ENCODE measurements at regions not wholly inside any gene's neighbourhood (a gene's known extent, or its start where the extent isn't known, plus 50 kb on each side); places are given as distances from the start of the nearest gene placed in this dataset.

- no peaks in the 10 kb centered on the region for H3K9me3 ChIP-seq (ENCODE audit: low read length)
- no peak overlapping the region for H3K27ac ChIP-seq (ENCODE audit: extremely low read length, insufficient read depth, low read length)
- CTCF ChIA-PET (ENCODE audit: low intra/inter-chr PET ratio, low total read pairs): no interaction called here
- in situ Hi-C loops (cut with HindIII; ENCODE audit: extremely low pct_ligation_motif_present, low pct_unique_long_range_greater_than_20kb) (no loop called here), intact Hi-C loops (cut with micrococcal nuclease; ENCODE audit: unreplicated experiment) (no loop called here)
- no peaks in the 10 kb centered on the region for H3K27me3 ChIP-seq (ENCODE audit: control insufficient read depth in 1 of 2, insufficient read depth in 2 of 2, low read length in 2 of 2)
- no peaks in the 10 kb centered on the region for H3K36me3 ChIP-seq (replicated peaks in 1 of 2; ENCODE audit: control insufficient read depth in 1 of 2, insufficient read depth in 2 of 2, low read length in 2 of 2)
- no peaks in the 10 kb centered on the region for H4K20me1 ChIP-seq (ENCODE audit: insufficient read depth, low read length)
- peaks cover 23% of the 10 kb centered on the region for H3K4me1 ChIP-seq (ENCODE audit: insufficient read depth, low read length)
- TF ChIP-seq HNF4G (IDR thresholded peaks at IDR 0.05; ENCODE audit: borderline replicate concordance, low read depth, low read length) (no peak), HNF4G (CRISPR knock-in tag; IDR thresholded peaks at IDR 0.05; ENCODE audit: borderline replicate concordance, low read depth) (no peak), RAD51 (IDR thresholded peaks at IDR 0.05; ENCODE audit: borderline replicate concordance) (no peak), ZBTB42 (CRISPR knock-in tag; IDR thresholded peaks at IDR 0.05) (no peak), HBP1 (CRISPR knock-in tag; IDR thresholded peaks at IDR 0.05; ENCODE audit: low read depth) (no peak), THAP11 (CRISPR knock-in tag; IDR thresholded peaks at IDR 0.05) (no peak), REL (CRISPR knock-in tag; conservative IDR thresholded peaks at IDR 0.05) (no peak), NKX3-1 (CRISPR knock-in tag; IDR thresholded peaks at IDR 0.05) (no peak), ZNF484 (CRISPR knock-in tag; IDR thresholded peaks at IDR 0.05; ENCODE audit: borderline replicate concordance, low read depth) (no peak), ZBTB44 (CRISPR knock-in tag; IDR thresholded peaks at IDR 0.05) (no peak), PRDM4 (CRISPR knock-in tag; IDR thresholded peaks at IDR 0.05; ENCODE audit: borderline replicate concordance) (no peak), HNRNPH1 (optimal IDR thresholded peaks at IDR 0.05; ENCODE audit: low read depth, low read length) (no peak), ZNF772 (CRISPR knock-in tag; IDR thresholded peaks at IDR 0.05) (no peak)
- ATAC-seq: no peak
- BruUV-seq (replicated peaks): no TSS peak
- no peak overlapping the region for H3K4me2 ChIP-seq (ENCODE audit: low read depth, low read length)
- no peak for DNase-seq (ENCODE audit: low spot score)
- 89% methylated on average over 4 of the region's 4 CpGs for WGBS (ENCODE audit: low lambda C conversion rate)
- no peak overlapping the region for H3K4me3 ChIP-seq (replicated peaks in 1 of 3; ENCODE audit: insufficient read depth in 1 of 3, low read depth in 2 of 3, low read length in 3 of 3)
- no peaks in the 10 kb centered on the region for H3K79me2 ChIP-seq (ENCODE audit: insufficient read depth, low read length)
- no peak overlapping the region for H2AFZ ChIP-seq (ENCODE audit: low read length)
- POLR2A ChIA-PET: no interaction called here
- FAIRE-seq: no peak
- no peak overlapping the region for H3K9ac ChIP-seq (ENCODE audit: insufficient read depth, low read depth, low read length)
These were observed 143.6 kb upstream of the PITX1 start for GRCh38 chr5:135177591-135177990.

Data from HepG2 (cell line).